Upper lobe of left lung (tissue), 4 donors: ENCODE measurements at regions not wholly inside any gene's neighbourhood (a gene's known extent, or its start where the extent isn't known, plus 50 kb on each side); places are given as distances from the start of the nearest gene placed in this dataset.

Experiments used
- EP300 ChIP-seq, 4 donors: sonication (generic); formaldehyde crosslinking; IDR thresholded peaks; one replicate each; pipeline ENCODE4 v1.5.1; 2017; ENCODE audit warnings: antibody characterized with exemption in 4 of 4, control low read depth in 2 of 4
- POLR2A ChIP-seq, 4 donors: fragments of 450-650 bp; IDR thresholded peaks; one replicate each; pipeline ENCODE4 v1.5.1; 2016 to 2017; ENCODE audit warnings: antibody characterized with exemption in 4 of 4, mild to moderate bottlenecking in 2 of 4
- POLR2AphosphoS5 ChIP-seq, 2 donors: sonication (generic); formaldehyde crosslinking; IDR thresholded peaks; one replicate each; pipeline ENCODE4 v1.5.1; 2017; ENCODE audit warnings: antibody characterized with exemption in 2 of 2
- TF ChIP-seq, protein P1 (sequence below), 6 experiments: fragments of 450-650 bp in 4 of 6; fragments of 200-600 bp in 2 of 6; sonication (generic) in 2 of 6; IDR thresholded peaks; one replicate each; pipeline ENCODE4 v1.5.1; 2016 to 2019; ENCODE audit warnings: antibody characterized with exemption in 6 of 6

DNA sequence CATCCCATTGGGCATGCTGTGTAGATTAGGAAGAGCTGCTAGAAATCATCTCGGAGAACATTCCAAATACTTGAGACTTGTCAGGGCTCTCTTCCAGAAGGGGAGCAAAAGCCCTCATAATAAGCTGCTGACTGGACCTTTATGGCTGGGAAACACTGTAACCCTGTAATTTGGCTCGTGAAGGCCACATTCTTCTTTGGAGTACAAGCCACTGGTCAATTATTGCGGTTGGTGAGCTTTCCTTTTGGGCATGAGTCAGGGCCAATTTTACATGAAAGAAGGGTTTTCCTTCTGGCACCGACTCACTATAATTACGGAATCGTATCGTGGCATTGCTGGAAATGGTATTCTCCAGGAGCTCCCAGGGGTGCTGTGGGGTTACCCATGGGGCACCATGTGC lies 434.5 kb upstream of the RGMA start:
- TF ChIP-seq, protein P1, sequence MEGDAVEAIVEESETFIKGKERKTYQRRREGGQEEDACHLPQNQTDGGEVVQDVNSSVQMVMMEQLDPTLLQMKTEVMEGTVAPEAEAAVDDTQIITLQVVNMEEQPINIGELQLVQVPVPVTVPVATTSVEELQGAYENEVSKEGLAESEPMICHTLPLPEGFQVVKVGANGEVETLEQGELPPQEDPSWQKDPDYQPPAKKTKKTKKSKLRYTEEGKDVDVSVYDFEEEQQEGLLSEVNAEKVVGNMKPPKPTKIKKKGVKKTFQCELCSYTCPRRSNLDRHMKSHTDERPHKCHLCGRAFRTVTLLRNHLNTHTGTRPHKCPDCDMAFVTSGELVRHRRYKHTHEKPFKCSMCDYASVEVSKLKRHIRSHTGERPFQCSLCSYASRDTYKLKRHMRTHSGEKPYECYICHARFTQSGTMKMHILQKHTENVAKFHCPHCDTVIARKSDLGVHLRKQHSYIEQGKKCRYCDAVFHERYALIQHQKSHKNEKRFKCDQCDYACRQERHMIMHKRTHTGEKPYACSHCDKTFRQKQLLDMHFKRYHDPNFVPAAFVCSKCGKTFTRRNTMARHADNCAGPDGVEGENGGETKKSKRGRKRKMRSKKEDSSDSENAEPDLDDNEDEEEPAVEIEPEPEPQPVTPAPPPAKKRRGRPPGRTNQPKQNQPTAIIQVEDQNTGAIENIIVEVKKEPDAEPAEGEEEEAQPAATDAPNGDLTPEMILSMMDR (IDR thresholded peaks at IDR 0.05): no peak
- TF ChIP-seq POLR2A (IDR thresholded peaks at IDR 0.05): no peak
- no peak for TF ChIP-seq EP300 (IDR thresholded peaks at IDR 0.05)
- TF ChIP-seq POLR2AphosphoS5 (IDR thresholded peaks at IDR 0.05): no peak
